ENCODE measurements at regions not wholly inside any gene's neighbourhood (a gene's known extent, or its start where the extent isn't known, plus 50 kb on each side); places are given as distances from the start of the nearest gene placed in this dataset.
A peak's percentile ranks its signal among the peaks of the same experiment; 100 is the strongest.

- Histone ChIP-seq H3K27me3 (ENCODE audit: control insufficient read depth, insufficient read depth, low read length) (no peaks in the 10 kb centered on the region), H3K36me3 (replicated peaks; ENCODE audit: control insufficient read depth, insufficient read depth, low read length) (no peaks in the 10 kb centered on the region), H3K4me3 (ENCODE audit: insufficient read depth, low read depth, low read length) (no peak overlapping the region)
- no peak for DNase-seq
Measured at GRCh38 chr15:94631608-94632007, 400.2 kb downstream of the MCTP2 start.

- peak; percentile 58 for DNase-seq
- no peak overlapping the region for H3K4me3 ChIP-seq (ENCODE audit: insufficient read depth, low read depth, low read length)
- no peaks in the 10 kb centered on the region for H3K36me3 ChIP-seq (replicated peaks; ENCODE audit: control insufficient read depth, insufficient read depth, low read length)
- no peaks in the 10 kb centered on the region for H3K27me3 ChIP-seq (ENCODE audit: control insufficient read depth, insufficient read depth, low read length)
Measured at GRCh38 chr15:94638183-94638582, 406.8 kb downstream of the MCTP2 start.

- no peaks in the 10 kb centered on the region for H3K36me3 ChIP-seq (replicated peaks; ENCODE audit: control insufficient read depth, insufficient read depth, low read length)
- DNase-seq, result no peak
- no peaks in the 10 kb centered on the region for H3K27me3 ChIP-seq (ENCODE audit: control insufficient read depth, insufficient read depth, low read length)
- no peak overlapping the region for H3K4me3 ChIP-seq (ENCODE audit: insufficient read depth, low read depth, low read length)
Measured at GRCh38 chr15:94639701-94640100, 408.3 kb downstream of the MCTP2 start.

GRCh38 chr15:94644433-94644832, 413.1 kb downstream of the MCTP2 start:
- H3K36me3 ChIP-seq (replicated peaks; ENCODE audit: control insufficient read depth, insufficient read depth, low read length), result no peaks in the 10 kb centered on the region
- no peak for DNase-seq

GRCh38 chr15:94653071-94653470, 421.7 kb downstream of the MCTP2 start:
- no peak overlapping the region for H3K4me3 ChIP-seq (ENCODE audit: insufficient read depth, low read depth, low read length)
- H3K36me3 ChIP-seq (replicated peaks; ENCODE audit: control insufficient read depth, insufficient read depth, low read length), result no peaks in the 10 kb centered on the region
- DNase-seq, result no peak
- no peaks in the 10 kb centered on the region for H3K27me3 ChIP-seq (ENCODE audit: control insufficient read depth, insufficient read depth, low read length)

More at GRCh38 chr15:94644433-94644832, 413.1 kb downstream of the MCTP2 start:
- H3K27me3 ChIP-seq (ENCODE audit: control insufficient read depth, insufficient read depth, low read length), result no peaks in the 10 kb centered on the region
- no peak overlapping the region for H3K4me3 ChIP-seq (ENCODE audit: insufficient read depth, low read depth, low read length)

GRCh38 chr15:94655249-94655880, 424.0 kb downstream of the MCTP2 start:
- DNase-seq, result no peak
- Histone ChIP-seq H3K27me3 (ENCODE audit: control insufficient read depth, insufficient read depth, low read length) (no peaks in the 10 kb centered on the region), H3K4me3 (ENCODE audit: insufficient read depth, low read depth, low read length) (no peak overlapping the region), H3K36me3 (replicated peaks; ENCODE audit: control insufficient read depth, insufficient read depth, low read length) (no peaks in the 10 kb centered on the region)

GRCh38 chr15:94665676-94666441, 434.5 kb downstream of the MCTP2 start:
- Histone ChIP-seq H3K27me3 (ENCODE audit: control insufficient read depth, insufficient read depth, low read length) (no peaks in the 10 kb centered on the region), H3K4me3 (ENCODE audit: insufficient read depth, low read depth, low read length) (no peak overlapping the region), H3K36me3 (replicated peaks; ENCODE audit: control insufficient read depth, insufficient read depth, low read length) (no peaks in the 10 kb centered on the region)
- no peak for DNase-seq

GRCh38 chr15:94666553-94666952, 435.2 kb downstream of the MCTP2 start:
- DNase-seq, result no peak
- H3K4me3 ChIP-seq (ENCODE audit: insufficient read depth, low read depth, low read length), result no peak overlapping the region
- H3K36me3 ChIP-seq (replicated peaks; ENCODE audit: control insufficient read depth, insufficient read depth, low read length), result no peaks in the 10 kb centered on the region
- H3K27me3 ChIP-seq (ENCODE audit: control insufficient read depth, insufficient read depth, low read length), result no peaks in the 10 kb centered on the region

- Histone ChIP-seq H3K36me3 (replicated peaks; ENCODE audit: control insufficient read depth, insufficient read depth, low read length) (no peaks in the 10 kb centered on the region), H3K4me3 (ENCODE audit: insufficient read depth, low read depth, low read length) (no peak overlapping the region), H3K27me3 (ENCODE audit: control insufficient read depth, insufficient read depth, low read length) (no peaks in the 10 kb centered on the region)
- DNase-seq, result no peak
Measured at GRCh38 chr15:94667109-94667508, 435.7 kb downstream of the MCTP2 start.

GRCh38 chr15:94670438-94671034, 439.2 kb downstream of the MCTP2 start:
- DNase-seq, result peak; percentile 49
- no peaks in the 10 kb centered on the region for H3K27me3 ChIP-seq (ENCODE audit: control insufficient read depth, insufficient read depth, low read length)
- H3K4me3 ChIP-seq (ENCODE audit: insufficient read depth, low read depth, low read length), result no peak overlapping the region
- no peaks in the 10 kb centered on the region for H3K36me3 ChIP-seq (replicated peaks; ENCODE audit: control insufficient read depth, insufficient read depth, low read length)

- Histone ChIP-seq H3K36me3 (replicated peaks; ENCODE audit: control insufficient read depth, insufficient read depth, low read length) (no peaks in the 10 kb centered on the region), H3K27me3 (ENCODE audit: control insufficient read depth, insufficient read depth, low read length) (no peaks in the 10 kb centered on the region), H3K4me3 (ENCODE audit: insufficient read depth, low read depth, low read length) (no peak overlapping the region)
- peak; percentile 68 for DNase-seq
Measured at GRCh38 chr15:94671858-94672532, 440.6 kb downstream of the MCTP2 start.

- no peaks in the 10 kb centered on the region for H3K36me3 ChIP-seq (replicated peaks; ENCODE audit: control insufficient read depth, insufficient read depth, low read length)
- H3K27me3 ChIP-seq (ENCODE audit: control insufficient read depth, insufficient read depth, low read length), result no peaks in the 10 kb centered on the region
- no peak overlapping the region for H3K4me3 ChIP-seq (ENCODE audit: insufficient read depth, low read depth, low read length)
Measured at GRCh38 chr15:94673801-94674200, 442.4 kb downstream of the MCTP2 start.

GRCh38 chr15:94674296-94674695, 442.9 kb downstream of the MCTP2 start:
- H3K27me3 ChIP-seq (ENCODE audit: control insufficient read depth, insufficient read depth, low read length), result no peaks in the 10 kb centered on the region
- no peak overlapping the region for H3K4me3 ChIP-seq (ENCODE audit: insufficient read depth, low read depth, low read length)
- no peaks in the 10 kb centered on the region for H3K36me3 ChIP-seq (replicated peaks; ENCODE audit: control insufficient read depth, insufficient read depth, low read length)
- no peak for DNase-seq

More at GRCh38 chr15:94673801-94674200, 442.4 kb downstream of the MCTP2 start:
- no peak for DNase-seq

- DNase-seq, result no peak
- H3K36me3 ChIP-seq (replicated peaks; ENCODE audit: control insufficient read depth, insufficient read depth, low read length), result no peaks in the 10 kb centered on the region
- H3K4me3 ChIP-seq (ENCODE audit: insufficient read depth, low read depth, low read length), result no peak overlapping the region
- no peaks in the 10 kb centered on the region for H3K27me3 ChIP-seq (ENCODE audit: control insufficient read depth, insufficient read depth, low read length)
Measured at GRCh38 chr15:94677202-94677790, 445.9 kb downstream of the MCTP2 start.
